Panc1 (cell line): ENCODE measurements at regions not wholly inside any gene's neighbourhood (a gene's known extent, or its start where the extent isn't known, plus 50 kb on each side); places are given as distances from the start of the nearest gene placed in this dataset.

Experiments
- ATAC-seq: fragments of 200-7000 bp; cut with Tn5 transposase; 2 replicates; pipeline ENCODE4 v1.9.1; 2020; ENCODE audit warnings: mild to moderate bottlenecking, moderate library complexity
- BruUV-seq: library from RNA; stranded (reverse); fragments of 400-500 nt; replicated peaks from 2 replicates; lab custom pipeline; 2021; lab: Mats Ljungman, UMichigan
- CTCF ChIA-PET: fragments of 300-600 bp; sonication (Branson Sonifier 250); formaldehyde crosslinking; loops from one replicate; lab custom pipeline; 2022; ENCODE audit warnings: antibody characterized with exemption; lab: Charles Lee
- POLR2A ChIA-PET: fragments of 300-600 bp; sonication (Branson Sonifier 250); formaldehyde crosslinking; loops from one replicate; lab custom pipeline; 2022; ENCODE audit warnings: antibody characterized with exemption; lab: Charles Lee
- DNase-seq: peaks from one replicate; pipeline ENCODE4 v3.0.0-alpha.2; 2010; ENCODE audit warnings: low read depth, low spot score
- H3K27ac ChIP-seq: 2 replicates; pipeline ENCODE4 v1.5.1; 2011; ENCODE audit warnings: mild to moderate bottlenecking, low read length, inconsistent platforms
- H3K27me3 ChIP-seq: fragments of 200-500 bp; sonication (Bioruptor generic); 2 replicates; pipeline ENCODE4 v1.6.0; 2014; ENCODE audit warnings: low read length, inconsistent platforms; ENCODE audit not compliant: control insufficient read depth, insufficient read depth
- H3K36me3 ChIP-seq: fragments of 200-500 bp; sonication (Bioruptor generic); 2 replicates; pipeline ENCODE4 v1.5.1; 2014; ENCODE audit warnings: inconsistent platforms, mild to moderate bottlenecking, low read length, moderate library complexity; ENCODE audit not compliant: control insufficient read depth, insufficient read depth
- H3K4me1 ChIP-seq: 2 replicates; pipeline ENCODE4 v1.5.1; 2011; ENCODE audit warnings: inconsistent platforms, mild to moderate bottlenecking, low read length, moderate library complexity; ENCODE audit not compliant: control insufficient read depth, insufficient read depth
- H3K4me3 ChIP-seq, 2 experiments: 2 replicates each; pipeline ENCODE4 v1.5.1; 2011 to 2012; ENCODE audit warnings: low read depth in 2 of 2, low read length in 2 of 2, mild to moderate bottlenecking in 2 of 2, inconsistent platforms in 1 of 2, moderate library complexity in 1 of 2
- H3K9me3 ChIP-seq: fragments of 200-500 bp; sonication (Bioruptor generic); 2 replicates; pipeline ENCODE4 v1.5.1; 2014; ENCODE audit warnings: low read depth, mild to moderate bottlenecking, inconsistent platforms, low read length, moderate library complexity; ENCODE audit not compliant: control insufficient read depth, insufficient read depth
- POLR2AphosphoS5 ChIP-seq: IDR thresholded peaks from 2 replicates; pipeline ENCODE4 v1.6.1; 2012; ENCODE audit warnings: mild to moderate bottlenecking, low read depth, low read length, moderate library complexity
- SIN3A ChIP-seq: IDR thresholded peaks from 2 replicates; pipeline ENCODE4 v1.6.1; 2012; ENCODE audit warnings: low read depth, mild to moderate bottlenecking, low read length, moderate library complexity, borderline replicate concordance; ENCODE audit not compliant: insufficient read depth
- TCF7L2 ChIP-seq: IDR thresholded peaks from 2 replicates; pipeline ENCODE4 v1.6.1; 2011; ENCODE audit warnings: mild to moderate bottlenecking, low read depth, low read length, inconsistent platforms
- in situ Hi-C: cut with HindIII; loops from 2 replicates; pipeline ENCODE4 v1.10.0; 2016; ENCODE audit warnings: low sequenced_read_pairs, low pct_unique_long_range_greater_than_20kb
- intact Hi-C: fragments of 100-400 bp; cut with micrococcal nuclease; formaldehyde crosslinking; loops from one replicate; pipeline ENCODE4 v1.10.0; 2022; ENCODE audit not compliant: unreplicated experiment
- TF ChIP-seq, protein P1 (sequence below): fragments of 450-650 bp; IDR thresholded peaks from 2 replicates; pipeline ENCODE4 v1.5.1; 2017; ENCODE audit warnings: mild to moderate bottlenecking
- TF ChIP-seq, protein P2 (sequence below), 2 experiments: IDR thresholded peaks; 2 replicates each; pipeline ENCODE4 v1.6.1; 2011 to 2012; ENCODE audit warnings: low read depth in 2 of 2, control low read depth in 1 of 2, low read length in 1 of 2, mild to moderate bottlenecking in 1 of 2, moderate library complexity in 1 of 2; ENCODE audit not compliant: insufficient read depth in 1 of 2

DNA sequence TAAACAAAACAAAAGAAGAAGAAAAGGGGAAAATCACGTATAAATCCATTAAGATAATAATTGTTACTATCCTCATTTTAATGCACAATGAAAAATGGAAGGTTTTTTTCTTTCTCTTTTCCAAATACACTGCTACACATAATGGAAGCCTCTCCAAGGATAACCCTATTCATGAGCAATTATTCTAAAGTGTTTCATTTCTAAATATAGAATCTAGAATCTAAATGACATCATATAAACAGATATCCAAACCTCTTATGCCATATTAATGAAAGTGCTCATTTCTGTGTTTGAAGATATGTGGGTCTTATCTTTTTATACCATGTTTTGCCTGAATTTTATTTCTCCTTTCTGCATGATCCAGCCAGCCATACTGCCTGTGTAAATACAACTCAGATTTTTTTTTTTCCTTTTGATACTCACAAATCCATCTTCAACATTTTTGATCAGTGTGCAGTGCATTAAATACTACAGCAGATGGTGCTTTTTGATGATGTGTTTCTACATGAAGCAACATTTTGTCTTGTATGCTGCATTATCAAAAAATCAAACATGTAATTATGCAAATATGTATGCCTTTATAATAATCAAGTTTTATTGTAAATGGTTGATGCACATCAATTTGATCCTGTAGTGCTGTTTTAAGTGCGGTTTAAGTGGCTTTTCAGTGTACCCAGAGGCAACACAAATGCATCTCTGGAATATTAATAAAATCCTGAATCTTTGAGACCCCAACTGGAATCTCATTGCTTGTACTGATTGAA, 625.6 kb upstream of the PTBP2 start:
- TF ChIP-seq, protein P1, sequence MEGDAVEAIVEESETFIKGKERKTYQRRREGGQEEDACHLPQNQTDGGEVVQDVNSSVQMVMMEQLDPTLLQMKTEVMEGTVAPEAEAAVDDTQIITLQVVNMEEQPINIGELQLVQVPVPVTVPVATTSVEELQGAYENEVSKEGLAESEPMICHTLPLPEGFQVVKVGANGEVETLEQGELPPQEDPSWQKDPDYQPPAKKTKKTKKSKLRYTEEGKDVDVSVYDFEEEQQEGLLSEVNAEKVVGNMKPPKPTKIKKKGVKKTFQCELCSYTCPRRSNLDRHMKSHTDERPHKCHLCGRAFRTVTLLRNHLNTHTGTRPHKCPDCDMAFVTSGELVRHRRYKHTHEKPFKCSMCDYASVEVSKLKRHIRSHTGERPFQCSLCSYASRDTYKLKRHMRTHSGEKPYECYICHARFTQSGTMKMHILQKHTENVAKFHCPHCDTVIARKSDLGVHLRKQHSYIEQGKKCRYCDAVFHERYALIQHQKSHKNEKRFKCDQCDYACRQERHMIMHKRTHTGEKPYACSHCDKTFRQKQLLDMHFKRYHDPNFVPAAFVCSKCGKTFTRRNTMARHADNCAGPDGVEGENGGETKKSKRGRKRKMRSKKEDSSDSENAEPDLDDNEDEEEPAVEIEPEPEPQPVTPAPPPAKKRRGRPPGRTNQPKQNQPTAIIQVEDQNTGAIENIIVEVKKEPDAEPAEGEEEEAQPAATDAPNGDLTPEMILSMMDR: no peak
- TF ChIP-seq, protein P2, sequence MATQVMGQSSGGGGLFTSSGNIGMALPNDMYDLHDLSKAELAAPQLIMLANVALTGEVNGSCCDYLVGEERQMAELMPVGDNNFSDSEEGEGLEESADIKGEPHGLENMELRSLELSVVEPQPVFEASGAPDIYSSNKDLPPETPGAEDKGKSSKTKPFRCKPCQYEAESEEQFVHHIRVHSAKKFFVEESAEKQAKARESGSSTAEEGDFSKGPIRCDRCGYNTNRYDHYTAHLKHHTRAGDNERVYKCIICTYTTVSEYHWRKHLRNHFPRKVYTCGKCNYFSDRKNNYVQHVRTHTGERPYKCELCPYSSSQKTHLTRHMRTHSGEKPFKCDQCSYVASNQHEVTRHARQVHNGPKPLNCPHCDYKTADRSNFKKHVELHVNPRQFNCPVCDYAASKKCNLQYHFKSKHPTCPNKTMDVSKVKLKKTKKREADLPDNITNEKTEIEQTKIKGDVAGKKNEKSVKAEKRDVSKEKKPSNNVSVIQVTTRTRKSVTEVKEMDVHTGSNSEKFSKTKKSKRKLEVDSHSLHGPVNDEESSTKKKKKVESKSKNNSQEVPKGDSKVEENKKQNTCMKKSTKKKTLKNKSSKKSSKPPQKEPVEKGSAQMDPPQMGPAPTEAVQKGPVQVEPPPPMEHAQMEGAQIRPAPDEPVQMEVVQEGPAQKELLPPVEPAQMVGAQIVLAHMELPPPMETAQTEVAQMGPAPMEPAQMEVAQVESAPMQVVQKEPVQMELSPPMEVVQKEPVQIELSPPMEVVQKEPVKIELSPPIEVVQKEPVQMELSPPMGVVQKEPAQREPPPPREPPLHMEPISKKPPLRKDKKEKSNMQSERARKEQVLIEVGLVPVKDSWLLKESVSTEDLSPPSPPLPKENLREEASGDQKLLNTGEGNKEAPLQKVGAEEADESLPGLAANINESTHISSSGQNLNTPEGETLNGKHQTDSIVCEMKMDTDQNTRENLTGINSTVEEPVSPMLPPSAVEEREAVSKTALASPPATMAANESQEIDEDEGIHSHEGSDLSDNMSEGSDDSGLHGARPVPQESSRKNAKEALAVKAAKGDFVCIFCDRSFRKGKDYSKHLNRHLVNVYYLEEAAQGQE (IDR thresholded peaks at IDR 0.05; ENCODE audit: insufficient read depth in 1 of 2, low read depth in 2 of 2, low read length in 1 of 2): no peak
- TF ChIP-seq TCF7L2 (no peak), POLR2AphosphoS5 (no peak), SIN3A (no peak)
- H3K27ac ChIP-seq: no peak overlapping the region
- no peaks in the 10 kb centered on the region for H3K9me3 ChIP-seq
- ChIA-PET POLR2A (no interaction called here), CTCF (no interaction called here)
- H3K36me3 ChIP-seq: no peaks in the 10 kb centered on the region
- in situ Hi-C loops (no loop called here), intact Hi-C loops (no loop called here)
- no peaks in the 10 kb centered on the region for H3K27me3 ChIP-seq
- ATAC-seq (no peak), DNase-seq (no peak)
- no TSS peak for BruUV-seq
- no peak overlapping the region for H3K4me3 ChIP-seq
- no peaks in the 10 kb centered on the region for H3K4me1 ChIP-seq

DNA sequence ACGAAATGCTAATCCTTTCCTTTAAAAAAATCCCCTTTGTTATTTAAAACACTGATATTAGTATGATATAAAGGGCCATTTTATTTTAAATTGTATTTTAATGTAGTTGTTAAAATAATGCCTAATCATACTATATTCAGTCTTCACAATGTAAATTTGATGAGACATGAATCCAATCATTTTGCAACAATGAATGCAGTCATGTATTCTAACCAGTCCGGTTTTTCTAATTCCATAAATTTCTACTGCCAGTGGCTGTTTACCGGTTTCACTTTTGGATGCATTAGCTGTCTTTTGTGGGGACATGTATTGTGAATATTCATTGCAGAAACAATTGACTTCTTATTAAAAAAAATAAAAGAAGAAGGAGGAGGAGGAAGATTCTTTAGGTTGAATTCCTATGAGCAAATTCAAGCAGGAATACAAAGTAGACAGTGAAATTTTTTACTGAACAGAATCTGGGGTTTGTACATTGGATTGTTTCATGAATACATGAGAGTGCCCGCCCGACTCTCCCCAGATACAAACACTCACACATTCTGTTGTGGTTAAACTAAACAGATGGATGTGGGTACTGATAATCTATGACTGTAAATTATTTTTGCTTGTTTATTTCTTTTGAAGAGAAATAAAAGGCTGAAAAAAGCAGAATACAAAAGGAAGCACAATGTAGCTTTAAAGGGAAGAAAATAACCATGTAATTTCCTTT, 624.8 kb upstream of the PTBP2 start:
- no peak overlapping the region for H3K4me3 ChIP-seq
- TF ChIP-seq, protein P1: no peak
- TF ChIP-seq POLR2AphosphoS5 (no peak), SIN3A (no peak), TCF7L2 (no peak)
- TF ChIP-seq, protein P2 (IDR thresholded peaks at IDR 0.05; ENCODE audit: insufficient read depth in 1 of 2, low read depth in 2 of 2, low read length in 1 of 2): no peak
- no peaks in the 10 kb centered on the region for H3K27me3 ChIP-seq
- ChIA-PET CTCF (no interaction called here), POLR2A (no interaction called here)
- BruUV-seq: no TSS peak
- intact Hi-C loops: no loop called here
- no peaks in the 10 kb centered on the region for H3K9me3 ChIP-seq
- ATAC-seq (no peak), DNase-seq (no peak)
- no peaks in the 10 kb centered on the region for H3K4me1 ChIP-seq
- in situ Hi-C loops: no loop called here
- no peak overlapping the region for H3K27ac ChIP-seq
- no peaks in the 10 kb centered on the region for H3K36me3 ChIP-seq
